ENCODE measurements at regions not wholly inside any gene's neighbourhood (a gene's known extent, or its start where the extent isn't known, plus 50 kb on each side); places are given as distances from the start of the nearest gene placed in this dataset.

GRCh38 chr6:26739811-26740210 is 80.3 kb upstream of the ZNF322 start:
- no peak for TF ChIP-seq CTCF (conservative IDR thresholded peaks at IDR 0.05)
- no peak for TF ChIP-seq ZFX (IDR thresholded peaks at IDR 0.05)

Measured in C4-2B (cell line).